AG09319 (cell line): ENCODE measurements at regions not wholly inside any gene's neighbourhood (a gene's known extent, or its start where the extent isn't known, plus 50 kb on each side); places are given as distances from the start of the nearest gene placed in this dataset.

ENCODE experiments used
- DNase-seq: peaks from one replicate; pipeline ENCODE4 v3.0.0-alpha.2; 2010; ENCODE audit warnings: low read depth; ENCODE audit errors: extremely low read depth
- TF ChIP-seq, protein P1 (sequence below): IDR thresholded peaks from 2 replicates; pipeline ENCODE4 v1.5.1; 2011; ENCODE audit warnings: low read depth, mild to moderate bottlenecking, inconsistent platforms, low read length, moderate library complexity

DNA sequence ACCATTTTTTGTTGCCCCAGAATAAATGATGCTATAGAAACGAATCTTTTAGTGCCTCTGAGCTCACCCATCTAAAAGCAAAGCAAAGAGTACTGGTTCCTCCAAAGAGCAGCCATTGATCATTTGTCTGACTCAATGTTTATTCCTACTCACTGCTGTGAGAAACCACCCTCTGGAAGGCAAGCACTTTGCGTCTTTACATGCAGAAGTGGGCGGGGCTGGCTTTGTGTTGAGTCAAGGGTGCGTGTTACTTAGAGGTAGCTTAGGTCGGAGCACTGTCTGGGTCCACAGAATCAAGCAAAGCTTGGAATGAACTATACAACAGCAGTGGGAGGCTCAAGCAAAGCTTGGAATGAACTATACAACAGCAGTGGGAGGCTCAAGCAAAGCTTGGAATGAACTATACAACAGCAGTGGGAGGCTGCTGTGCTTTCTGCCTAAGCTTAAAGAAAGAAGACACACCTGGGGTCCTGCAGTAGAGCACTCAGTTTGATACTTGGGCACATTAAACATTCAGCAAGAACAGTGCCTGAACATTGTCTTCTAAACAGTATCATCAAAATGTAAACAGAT, 77.2 kb upstream of the PRICKLE1 start:
- DNase-seq, result no peak
- TF ChIP-seq, protein P1, sequence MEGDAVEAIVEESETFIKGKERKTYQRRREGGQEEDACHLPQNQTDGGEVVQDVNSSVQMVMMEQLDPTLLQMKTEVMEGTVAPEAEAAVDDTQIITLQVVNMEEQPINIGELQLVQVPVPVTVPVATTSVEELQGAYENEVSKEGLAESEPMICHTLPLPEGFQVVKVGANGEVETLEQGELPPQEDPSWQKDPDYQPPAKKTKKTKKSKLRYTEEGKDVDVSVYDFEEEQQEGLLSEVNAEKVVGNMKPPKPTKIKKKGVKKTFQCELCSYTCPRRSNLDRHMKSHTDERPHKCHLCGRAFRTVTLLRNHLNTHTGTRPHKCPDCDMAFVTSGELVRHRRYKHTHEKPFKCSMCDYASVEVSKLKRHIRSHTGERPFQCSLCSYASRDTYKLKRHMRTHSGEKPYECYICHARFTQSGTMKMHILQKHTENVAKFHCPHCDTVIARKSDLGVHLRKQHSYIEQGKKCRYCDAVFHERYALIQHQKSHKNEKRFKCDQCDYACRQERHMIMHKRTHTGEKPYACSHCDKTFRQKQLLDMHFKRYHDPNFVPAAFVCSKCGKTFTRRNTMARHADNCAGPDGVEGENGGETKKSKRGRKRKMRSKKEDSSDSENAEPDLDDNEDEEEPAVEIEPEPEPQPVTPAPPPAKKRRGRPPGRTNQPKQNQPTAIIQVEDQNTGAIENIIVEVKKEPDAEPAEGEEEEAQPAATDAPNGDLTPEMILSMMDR, result no peak

GRCh38 chr12:42663621-42664020, 74.1 kb upstream of the PRICKLE1 start:
- DNase-seq, result no peak
- TF ChIP-seq, protein P1, result no peak

- TF ChIP-seq, protein P1, result no peak
- no peak for DNase-seq
Measured at GRCh38 chr12:42660968-42661937, 71.7 kb upstream of the PRICKLE1 start.

- TF ChIP-seq, protein P1, result no peak
- DNase-seq, result no peak
Measured at GRCh38 chr12:42660117-42660516, 70.6 kb upstream of the PRICKLE1 start.

DNA sequence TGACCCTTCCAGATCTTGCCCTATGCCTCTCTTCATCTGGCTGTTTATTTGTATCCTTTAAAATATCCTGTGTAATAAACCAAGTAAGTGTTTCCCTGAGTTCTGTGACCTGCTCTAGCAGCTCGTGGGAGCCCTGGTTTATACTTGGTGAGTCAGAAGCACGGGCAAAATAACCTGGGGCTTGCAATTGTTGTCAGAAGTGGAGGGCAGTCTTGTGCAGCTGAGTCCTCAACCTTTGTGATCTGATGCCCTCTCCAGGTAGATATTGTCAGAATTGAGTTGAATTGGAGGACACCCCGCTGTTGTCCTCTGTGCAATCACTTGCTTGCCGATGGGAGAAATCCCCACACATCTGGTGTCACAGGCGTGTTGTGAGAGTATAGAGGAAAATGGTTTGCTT, 62.5 kb upstream of the PRICKLE1 start:
- TF ChIP-seq, protein P1, result no peak
- DNase-seq, result no peak

DNA sequence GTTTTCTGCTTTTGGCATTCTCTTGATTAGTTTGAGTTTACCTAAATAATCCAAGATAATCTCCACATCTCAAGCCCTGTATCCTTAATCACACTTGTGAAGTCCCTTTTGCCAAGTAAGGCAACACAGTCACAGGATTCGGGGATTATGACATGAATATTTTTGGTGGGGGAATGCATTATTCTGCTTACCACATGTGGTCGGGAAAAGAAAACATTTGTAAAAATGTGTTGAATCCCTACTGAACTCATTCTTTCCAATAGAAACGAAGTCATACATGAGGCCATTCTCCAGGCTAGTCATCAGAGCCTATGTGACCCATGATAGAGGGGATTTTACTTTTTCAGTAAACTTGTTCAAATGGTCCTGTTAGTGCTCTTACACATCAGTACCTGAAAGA, 58.5 kb upstream of the PRICKLE1 start:
- DNase-seq, result no peak
- TF ChIP-seq, protein P1, result no peak
